ENCODE measurements at regions not wholly inside any gene's neighbourhood (a gene's known extent, or its start where the extent isn't known, plus 50 kb on each side); places are given as distances from the start of the nearest gene placed in this dataset.
A peak's percentile ranks its signal among the peaks of the same experiment; 100 is the strongest.

DNA sequence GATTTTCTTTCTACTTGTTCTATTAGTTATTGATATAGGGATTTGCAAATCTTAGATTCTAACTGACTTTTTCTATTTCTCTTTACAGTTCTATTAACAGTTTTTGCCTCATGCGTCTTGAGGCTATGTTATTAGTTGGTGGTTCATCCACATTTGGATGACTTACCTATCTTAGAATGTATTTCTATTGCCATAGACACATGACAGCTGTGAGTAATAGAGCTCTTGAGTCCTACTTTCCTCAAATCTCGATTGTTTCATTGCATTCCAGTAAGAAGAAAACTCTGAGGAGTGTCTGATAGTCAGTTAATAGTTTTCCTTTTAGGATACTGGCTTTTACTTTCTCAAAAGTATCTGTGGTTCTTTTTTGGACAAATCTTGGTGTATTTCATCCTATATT, 241.4 kb upstream of the ZNF32 start:
- Histone ChIP-seq H3K36me3 (ENCODE audit: control insufficient read depth, insufficient read depth, low read length) (no peaks in the 10 kb centered on the region), H3K4me3 (ENCODE audit: low read depth, low read length) (no peak overlapping the region), H3K27me3 (ENCODE audit: control insufficient read depth, insufficient read depth, low read length) (no peaks in the 10 kb centered on the region)
- TF ChIP-seq, protein P1, sequence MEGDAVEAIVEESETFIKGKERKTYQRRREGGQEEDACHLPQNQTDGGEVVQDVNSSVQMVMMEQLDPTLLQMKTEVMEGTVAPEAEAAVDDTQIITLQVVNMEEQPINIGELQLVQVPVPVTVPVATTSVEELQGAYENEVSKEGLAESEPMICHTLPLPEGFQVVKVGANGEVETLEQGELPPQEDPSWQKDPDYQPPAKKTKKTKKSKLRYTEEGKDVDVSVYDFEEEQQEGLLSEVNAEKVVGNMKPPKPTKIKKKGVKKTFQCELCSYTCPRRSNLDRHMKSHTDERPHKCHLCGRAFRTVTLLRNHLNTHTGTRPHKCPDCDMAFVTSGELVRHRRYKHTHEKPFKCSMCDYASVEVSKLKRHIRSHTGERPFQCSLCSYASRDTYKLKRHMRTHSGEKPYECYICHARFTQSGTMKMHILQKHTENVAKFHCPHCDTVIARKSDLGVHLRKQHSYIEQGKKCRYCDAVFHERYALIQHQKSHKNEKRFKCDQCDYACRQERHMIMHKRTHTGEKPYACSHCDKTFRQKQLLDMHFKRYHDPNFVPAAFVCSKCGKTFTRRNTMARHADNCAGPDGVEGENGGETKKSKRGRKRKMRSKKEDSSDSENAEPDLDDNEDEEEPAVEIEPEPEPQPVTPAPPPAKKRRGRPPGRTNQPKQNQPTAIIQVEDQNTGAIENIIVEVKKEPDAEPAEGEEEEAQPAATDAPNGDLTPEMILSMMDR (IDR thresholded peaks at IDR 0.05; ENCODE audit: insufficient read depth, low read depth, low read length) = no peak
- peak; percentile 44 for DNase-seq (ENCODE audit: low read depth)
- ChIA-PET CTCF (interaction anchor here (0.6 to 2.3 kb wide), 4 partner anchors 12 to 202 kb away, joined by 3 to 6 read pairs (median 4); no protein-coding TSS in a partner anchor), POLR2A (no interaction called here)

DNA sequence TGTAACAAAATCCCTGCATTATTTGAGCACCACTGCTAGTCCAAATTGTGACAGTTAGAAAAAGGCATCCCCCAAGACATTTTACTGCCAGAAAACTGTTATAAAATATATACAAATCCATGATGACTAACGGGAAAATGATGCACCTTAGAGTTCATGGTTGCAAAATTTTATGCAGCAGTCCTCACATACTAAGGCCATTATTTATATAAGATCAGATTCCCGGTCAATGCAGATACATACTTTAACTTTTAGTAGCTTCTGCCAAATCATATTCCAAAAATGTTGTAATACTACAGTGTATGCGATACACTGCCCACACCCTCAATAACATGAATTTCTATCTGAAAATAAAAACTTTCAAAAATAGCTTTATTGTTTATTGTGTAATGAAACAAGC, 239.9 kb upstream of the ZNF32 start:
- POLR2A ChIA-PET = interaction anchor here (1.1 kb wide), 1 partner anchor 21 kb away, joined by 4 read pairs; no protein-coding TSS in a partner anchor
- TF ChIP-seq, protein P1 (IDR thresholded peaks at IDR 0.05; ENCODE audit: insufficient read depth, low read depth, low read length) = no peak
- CTCF ChIA-PET = interaction anchor here (1.2 to 2.3 kb wide), 2 partner anchors 14 to 199 kb away, joined by 4 to 6 read pairs; no protein-coding TSS in a partner anchor

DNA sequence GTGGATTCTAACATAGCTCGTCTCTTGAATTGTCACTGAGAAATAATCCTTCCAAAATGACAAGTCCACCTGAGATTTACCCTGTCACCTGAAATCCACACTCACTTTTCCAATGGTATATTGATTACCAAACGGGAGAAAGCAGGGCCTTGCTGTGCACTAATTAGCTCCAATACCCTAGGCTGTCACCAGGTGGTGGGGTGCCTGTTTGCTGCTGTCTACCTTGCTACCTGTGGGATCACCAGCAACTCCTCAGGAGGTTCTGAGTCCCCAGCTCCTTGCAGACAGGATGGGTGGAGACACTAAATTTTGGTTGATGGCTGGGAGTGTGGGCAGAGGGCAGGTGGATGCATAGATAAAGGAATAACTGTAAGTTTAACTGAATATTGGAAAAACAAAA, 237.2 kb upstream of the ZNF32 start:
- TF ChIP-seq, protein P1 (IDR thresholded peaks at IDR 0.05; ENCODE audit: insufficient read depth, low read depth, low read length) = no peak
- POLR2A ChIA-PET = no interaction called here
- no peak overlapping the region for H3K4me3 ChIP-seq (ENCODE audit: low read depth, low read length)
- no peak for DNase-seq (ENCODE audit: low read depth)
- H3K27me3 ChIP-seq (ENCODE audit: control insufficient read depth, insufficient read depth, low read length) = no peaks in the 10 kb centered on the region
- no peaks in the 10 kb centered on the region for H3K36me3 ChIP-seq (ENCODE audit: control insufficient read depth, insufficient read depth, low read length)
- CTCF ChIA-PET = interaction anchor here (1.3 kb wide), 1 partner anchor 196 kb away, joined by 5 read pairs; no protein-coding TSS in a partner anchor

More for the DNA sequence above, 239.9 kb upstream of the ZNF32 start:
- Histone ChIP-seq H3K4me3 (ENCODE audit: low read depth, low read length) (no peak overlapping the region), H3K27me3 (ENCODE audit: control insufficient read depth, insufficient read depth, low read length) (no peaks in the 10 kb centered on the region), H3K36me3 (ENCODE audit: control insufficient read depth, insufficient read depth, low read length) (no peaks in the 10 kb centered on the region)
- peak; percentile 74 for DNase-seq (ENCODE audit: low read depth)

DNA sequence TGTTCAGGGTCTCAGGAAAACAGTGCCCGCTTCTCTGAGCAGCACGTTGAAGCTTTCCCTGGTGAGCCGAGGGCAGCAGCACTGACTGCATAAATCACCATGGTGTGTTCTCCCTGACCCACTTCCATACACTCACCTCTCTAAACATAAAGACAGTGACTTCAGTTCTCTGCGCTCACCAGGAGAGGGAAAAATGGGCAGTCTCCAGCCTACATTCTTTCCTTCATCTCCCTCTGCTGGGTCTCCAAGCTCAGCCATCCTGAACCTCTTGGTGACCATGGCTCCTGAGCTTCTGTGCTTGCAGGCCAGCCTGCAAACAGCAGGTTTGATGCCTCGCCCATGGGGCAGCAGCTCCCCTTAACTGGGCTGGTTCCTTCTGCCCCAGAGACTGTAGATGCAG, 236.6 kb upstream of the ZNF32 start:
- no peaks in the 10 kb centered on the region for H3K36me3 ChIP-seq (ENCODE audit: control insufficient read depth, insufficient read depth, low read length)
- TF ChIP-seq, protein P1 (IDR thresholded peaks at IDR 0.05; ENCODE audit: insufficient read depth, low read depth, low read length) = no peak
- ChIA-PET CTCF (interaction anchor here (1.3 to 1.4 kb wide), 2 partner anchors 20 to 195 kb away, joined by 4 to 5 read pairs; no protein-coding TSS in a partner anchor), POLR2A (no interaction called here)
- no peak overlapping the region for H3K4me3 ChIP-seq (ENCODE audit: low read depth, low read length)
- H3K27me3 ChIP-seq (ENCODE audit: control insufficient read depth, insufficient read depth, low read length) = no peaks in the 10 kb centered on the region
- DNase-seq (ENCODE audit: low read depth) = no peak

DNA sequence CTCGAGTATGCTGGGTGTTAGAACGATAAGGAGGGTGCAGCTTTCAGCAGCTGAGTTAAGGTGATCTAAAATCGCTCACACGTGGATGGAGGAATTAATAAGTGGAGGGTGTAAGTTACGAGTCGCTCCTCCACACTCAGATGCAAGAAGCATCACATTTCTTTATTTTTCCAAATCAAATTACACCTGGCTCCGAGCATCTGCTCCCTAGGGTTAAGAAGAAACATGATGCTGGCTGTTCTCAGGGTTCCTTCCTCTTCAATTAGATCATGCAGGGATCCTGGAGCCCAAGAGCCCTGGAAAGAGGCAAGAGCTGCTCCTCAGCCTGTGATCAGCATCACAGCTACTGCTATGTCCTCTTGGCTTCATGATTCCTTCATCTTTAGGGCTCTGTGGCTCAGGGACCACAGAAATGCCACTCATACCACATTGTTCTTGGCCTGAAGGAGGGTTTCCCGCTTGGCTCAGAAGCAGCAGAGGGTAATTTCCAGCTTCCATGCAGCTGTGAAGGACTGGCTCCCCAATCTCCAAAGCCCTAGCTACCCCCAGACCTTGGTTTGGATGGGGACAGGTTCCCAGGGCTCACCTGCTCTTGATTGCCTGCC, 235.9 kb upstream of the ZNF32 start:
- POLR2A ChIA-PET = no interaction called here
- no peak for DNase-seq (ENCODE audit: low read depth)
- H3K27me3 ChIP-seq (ENCODE audit: control insufficient read depth, insufficient read depth, low read length) = no peaks in the 10 kb centered on the region
- H3K36me3 ChIP-seq (ENCODE audit: control insufficient read depth, insufficient read depth, low read length) = no peaks in the 10 kb centered on the region
- H3K4me3 ChIP-seq (ENCODE audit: low read depth, low read length) = no peak overlapping the region
- TF ChIP-seq, protein P1 (IDR thresholded peaks at IDR 0.05; ENCODE audit: insufficient read depth, low read depth, low read length) = no peak
- CTCF ChIA-PET = interaction anchor here (0.6 to 1.4 kb wide), 3 partner anchors 19 to 195 kb away, joined by 3 to 5 read pairs (median 4); no protein-coding TSS in a partner anchor
